ENCODE measurements at regions not wholly inside any gene's neighbourhood (a gene's known extent, or its start where the extent isn't known, plus 50 kb on each side); places are given as distances from the start of the nearest gene placed in this dataset.

DNA sequence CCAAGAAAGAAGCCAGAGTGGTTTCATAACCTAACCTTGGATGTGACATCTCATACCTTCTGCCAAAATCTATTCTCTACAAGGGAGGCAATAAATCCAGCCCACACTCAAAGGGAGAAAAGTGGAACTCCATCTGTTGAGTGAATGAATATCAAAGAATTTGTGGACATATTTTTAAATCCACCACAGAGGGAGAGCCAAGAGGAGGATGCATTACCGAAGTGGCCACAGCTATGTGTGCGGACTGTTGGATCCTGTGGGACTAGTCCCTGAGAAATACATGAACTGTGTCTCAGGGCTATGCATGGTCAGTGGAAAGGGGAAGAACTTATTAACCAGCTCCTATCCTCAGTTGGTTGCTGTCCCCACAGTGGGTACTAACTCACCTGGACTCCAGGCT lies 273.9 kb downstream of the NUAK1 start:
- BruUV-seq (replicated peaks) = no TSS peak
- ChIA-PET POLR2A (no interaction called here), CTCF (ENCODE audit: low intra/inter-chr PET ratio, low total read pairs) (no interaction called here)
- TF ChIP-seq RARG (CRISPR knock-in tag; IDR thresholded peaks at IDR 0.05; ENCODE audit: low read depth) (no peak), POLR2A (IDR thresholded peaks at IDR 0.05; ENCODE audit: insufficient read depth in 1 of 2, low read depth in 2 of 2, low read length in 2 of 2) (no peak), ZNF143 (CRISPR knock-in tag; IDR thresholded peaks at IDR 0.05) (no peak), ZBTB8A (CRISPR knock-in tag; IDR thresholded peaks at IDR 0.05; ENCODE audit: borderline replicate concordance, low read depth) (no peak), ZNF782 (CRISPR knock-in tag; IDR thresholded peaks at IDR 0.05; ENCODE audit: borderline replicate concordance) (no peak)
- TF ChIP-seq, protein P1, sequence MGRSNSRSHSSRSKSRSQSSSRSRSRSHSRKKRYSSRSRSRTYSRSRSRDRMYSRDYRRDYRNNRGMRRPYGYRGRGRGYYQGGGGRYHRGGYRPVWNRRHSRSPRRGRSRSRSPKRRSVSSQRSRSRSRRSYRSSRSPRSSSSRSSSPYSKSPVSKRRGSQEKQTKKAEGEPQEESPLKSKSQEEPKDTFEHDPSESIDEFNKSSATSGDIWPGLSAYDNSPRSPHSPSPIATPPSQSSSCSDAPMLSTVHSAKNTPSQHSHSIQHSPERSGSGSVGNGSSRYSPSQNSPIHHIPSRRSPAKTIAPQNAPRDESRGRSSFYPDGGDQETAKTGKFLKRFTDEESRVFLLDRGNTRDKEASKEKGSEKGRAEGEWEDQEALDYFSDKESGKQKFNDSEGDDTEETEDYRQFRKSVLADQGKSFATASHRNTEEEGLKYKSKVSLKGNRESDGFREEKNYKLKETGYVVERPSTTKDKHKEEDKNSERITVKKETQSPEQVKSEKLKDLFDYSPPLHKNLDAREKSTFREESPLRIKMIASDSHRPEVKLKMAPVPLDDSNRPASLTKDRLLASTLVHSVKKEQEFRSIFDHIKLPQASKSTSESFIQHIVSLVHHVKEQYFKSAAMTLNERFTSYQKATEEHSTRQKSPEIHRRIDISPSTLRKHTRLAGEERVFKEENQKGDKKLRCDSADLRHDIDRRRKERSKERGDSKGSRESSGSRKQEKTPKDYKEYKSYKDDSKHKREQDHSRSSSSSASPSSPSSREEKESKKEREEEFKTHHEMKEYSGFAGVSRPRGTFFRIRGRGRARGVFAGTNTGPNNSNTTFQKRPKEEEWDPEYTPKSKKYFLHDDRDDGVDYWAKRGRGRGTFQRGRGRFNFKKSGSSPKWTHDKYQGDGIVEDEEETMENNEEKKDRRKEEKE (IDR thresholded peaks at IDR 0.05) = no peak
- TF ChIP-seq, protein P2, sequence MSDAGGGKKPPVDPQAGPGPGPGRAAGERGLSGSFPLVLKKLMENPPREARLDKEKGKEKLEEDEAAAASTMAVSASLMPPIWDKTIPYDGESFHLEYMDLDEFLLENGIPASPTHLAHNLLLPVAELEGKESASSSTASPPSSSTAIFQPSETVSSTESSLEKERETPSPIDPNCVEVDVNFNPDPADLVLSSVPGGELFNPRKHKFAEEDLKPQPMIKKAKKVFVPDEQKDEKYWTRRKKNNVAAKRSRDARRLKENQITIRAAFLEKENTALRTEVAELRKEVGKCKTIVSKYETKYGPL (CRISPR knock-in tag; IDR thresholded peaks at IDR 0.05) = no peak
- H3K4me1 ChIP-seq (ENCODE audit: insufficient read depth, low read length) = no peaks in the 10 kb centered on the region
- in situ Hi-C loops (cut with HindIII; ENCODE audit: extremely low pct_ligation_motif_present, low pct_unique_long_range_greater_than_20kb) = no loop called here
- H3K79me2 ChIP-seq (ENCODE audit: insufficient read depth, low read length) = no peaks in the 10 kb centered on the region
- ATAC-seq = no peak
- H3K4me3 ChIP-seq (replicated peaks in 1 of 3; ENCODE audit: insufficient read depth in 1 of 3, low read depth in 2 of 3, low read length in 3 of 3) = no peak overlapping the region
- H3K9ac ChIP-seq (ENCODE audit: insufficient read depth, low read depth, low read length) = no peak overlapping the region
- H2AFZ ChIP-seq (ENCODE audit: low read length) = no peak overlapping the region
- no peaks in the 10 kb centered on the region for H4K20me1 ChIP-seq (ENCODE audit: insufficient read depth, low read length)
- H3K4me2 ChIP-seq (ENCODE audit: low read depth, low read length) = no peak overlapping the region
- intact Hi-C loops (cut with micrococcal nuclease; ENCODE audit: unreplicated experiment) = no loop called here
- no peak for DNase-seq (ENCODE audit: low spot score)
- H3K9me3 ChIP-seq (ENCODE audit: low read length) = no peaks in the 10 kb centered on the region
- no peak overlapping the region for H3K27ac ChIP-seq (ENCODE audit: extremely low read length, insufficient read depth, low read length)
- no peaks in the 10 kb centered on the region for H3K27me3 ChIP-seq (ENCODE audit: control insufficient read depth in 1 of 2, insufficient read depth in 2 of 2, low read length in 2 of 2)
- FAIRE-seq = no peak
- no peaks in the 10 kb centered on the region for H3K36me3 ChIP-seq (replicated peaks in 1 of 2; ENCODE audit: control insufficient read depth in 1 of 2, insufficient read depth in 2 of 2, low read length in 2 of 2)
- WGBS (ENCODE audit: low lambda C conversion rate) = 0% methylated on average over 1 of the region's 2 CpGs
